ENCODE measurements at regions not wholly inside any gene's neighbourhood (a gene's known extent, or its start where the extent isn't known, plus 50 kb on each side); places are given as distances from the start of the nearest gene placed in this dataset.

GRCh38 chr3:40858364-40859115 is 333.8 kb downstream of the ZNF621 start:
- DNase-seq (ENCODE audit: low read depth) = no peak

GRCh38 chr3:40862946-40863345 is 336.4 kb upstream of the CTNNB1 start:
- no peak for DNase-seq (ENCODE audit: low read depth)

- no peak for DNase-seq (ENCODE audit: low read depth)
Measured at GRCh38 chr3:40864146-40864782, 335.0 kb upstream of the CTNNB1 start.

- no peak for DNase-seq (ENCODE audit: low read depth)
Measured at GRCh38 chr3:40864915-40865314, 334.4 kb upstream of the CTNNB1 start.

- no peak for DNase-seq (ENCODE audit: low read depth)
Measured at GRCh38 chr3:40867797-40868196, 331.5 kb upstream of the CTNNB1 start.

GRCh38 chr3:40869013-40869412 is 330.3 kb upstream of the CTNNB1 start:
- DNase-seq (ENCODE audit: low read depth) = no peak

- DNase-seq (ENCODE audit: low read depth) = no peak
Measured at GRCh38 chr3:40869939-40870338, 329.4 kb upstream of the CTNNB1 start.

- DNase-seq (ENCODE audit: low read depth) = no peak
Measured at GRCh38 chr3:40871394-40871793, 327.9 kb upstream of the CTNNB1 start.

- DNase-seq (ENCODE audit: low read depth) = no peak
Measured at GRCh38 chr3:40872258-40872920, 326.9 kb upstream of the CTNNB1 start.

- no peak for DNase-seq (ENCODE audit: low read depth)
Measured at GRCh38 chr3:40873476-40873875, 325.8 kb upstream of the CTNNB1 start.

- DNase-seq (ENCODE audit: low read depth) = no peak
Measured at GRCh38 chr3:40873934-40874699, 325.2 kb upstream of the CTNNB1 start.

GRCh38 chr3:40875581-40875980 is 323.7 kb upstream of the CTNNB1 start:
- DNase-seq (ENCODE audit: low read depth) = no peak

- no peak for DNase-seq (ENCODE audit: low read depth)
Measured at GRCh38 chr3:40876009-40876408, 323.3 kb upstream of the CTNNB1 start.

- DNase-seq (ENCODE audit: low read depth) = no peak
Measured at GRCh38 chr3:40876496-40876895, 322.8 kb upstream of the CTNNB1 start.

GRCh38 chr3:40877631-40878463 is 321.5 kb upstream of the CTNNB1 start:
- no peak for DNase-seq (ENCODE audit: low read depth)

- DNase-seq (ENCODE audit: low read depth) = no peak
Measured at GRCh38 chr3:40878464-40878905, 320.8 kb upstream of the CTNNB1 start.

- DNase-seq (ENCODE audit: low read depth) = no peak
Measured at GRCh38 chr3:40885430-40885829, 313.9 kb upstream of the CTNNB1 start.

- no peak for DNase-seq (ENCODE audit: low read depth)
Measured at GRCh38 chr3:40886660-40887425, 312.5 kb upstream of the CTNNB1 start.

- DNase-seq (ENCODE audit: low read depth) = no peak
Measured at GRCh38 chr3:40891186-40891585, 308.1 kb upstream of the CTNNB1 start.

GRCh38 chr3:40895109-40895508 is 304.2 kb upstream of the CTNNB1 start:
- no peak for DNase-seq (ENCODE audit: low read depth)

GRCh38 chr3:40899286-40899712 is 300.0 kb upstream of the CTNNB1 start:
- no peak for DNase-seq (ENCODE audit: low read depth)

Measured in stimulated activated CD4-positive, alpha-beta T cell treated with anti-CD3 and anti-CD28 coated beads, Interleukin-2, amount 100 ng/mL, for 4 hours (primary cell).